ENCODE measurements at regions not wholly inside any gene's neighbourhood (a gene's known extent, or its start where the extent isn't known, plus 50 kb on each side); places are given as distances from the start of the nearest gene placed in this dataset.
"Not testable (repeated sequence)": the region's sequence is repeated elsewhere in the genome, so short reads cannot be mapped to it uniquely, and the experiment has no call there.

GRCh38 chr2:192899466-192899865 is 704.7 kb upstream of the TMEFF2 start:
- 94% methylated on average over 3 of the region's 3 CpGs for WGBS (ENCODE audit: insufficient coverage)
- H3K27me3 ChIP-seq (replicated peaks in 2 of 5; ENCODE audit: control insufficient read depth in 4 of 5, insufficient read depth in 5 of 5, low read length in 4 of 5) = no peaks in the 10 kb centered on the region
- H3K4me3 ChIP-seq (ENCODE audit: control insufficient read depth in 1 of 7, extremely low read depth in 1 of 7, insufficient read depth in 4 of 7, low read depth in 2 of 7, low read length in 6 of 7) = no peak overlapping the region
- no peaks in the 10 kb centered on the region for H3K36me3 ChIP-seq (ENCODE audit: control insufficient read depth in 4 of 4, insufficient read depth in 4 of 4, low read length in 3 of 4)
- no peak for DNase-seq
- ChIA-PET CTCF (no interaction called here), POLR2A (no interaction called here)
- H3K27ac ChIP-seq (ENCODE audit: insufficient read depth in 1 of 2, low read depth in 1 of 2, low read length in 2 of 2, poor library complexity in 1 of 2, severe bottlenecking in 2 of 2) = no peak overlapping the region
- H3K4me1 ChIP-seq (ENCODE audit: control extremely low read depth in 1 of 4, control insufficient read depth in 4 of 4, insufficient read depth in 4 of 4, low read length in 3 of 4) = no peaks in the 10 kb centered on the region
- no peaks in the 10 kb centered on the region for H3K9me3 ChIP-seq (ENCODE audit: control extremely low read depth in 1 of 5, control insufficient read depth in 4 of 5, insufficient read depth in 2 of 5, low read depth in 1 of 5, low read length in 4 of 5)

- H3K36me3 ChIP-seq (ENCODE audit: control insufficient read depth in 4 of 4, insufficient read depth in 4 of 4, low read length in 3 of 4); H3K27me3 ChIP-seq (replicated peaks in 2 of 5; ENCODE audit: control insufficient read depth in 4 of 5, insufficient read depth in 5 of 5, low read length in 4 of 5); H3K4me3 ChIP-seq (ENCODE audit: control insufficient read depth in 1 of 7, extremely low read depth in 1 of 7, insufficient read depth in 4 of 7, low read depth in 2 of 7, low read length in 6 of 7); DNase-seq; CTCF ChIA-PET; H3K4me1 ChIP-seq (ENCODE audit: control extremely low read depth in 1 of 4, control insufficient read depth in 4 of 4, insufficient read depth in 4 of 4, low read length in 3 of 4); POLR2A ChIA-PET; H3K9me3 ChIP-seq (ENCODE audit: control extremely low read depth in 1 of 5, control insufficient read depth in 4 of 5, insufficient read depth in 2 of 5, low read depth in 1 of 5, low read length in 4 of 5); H3K27ac ChIP-seq (ENCODE audit: insufficient read depth in 1 of 2, low read depth in 1 of 2, low read length in 2 of 2, poor library complexity in 1 of 2, severe bottlenecking in 2 of 2): not testable (repeated sequence)
- 97% methylated on average over 20 of the region's 29 CpGs for WGBS (ENCODE audit: insufficient coverage)
Measured at GRCh38 chr2:192893976-192894375, 699.2 kb upstream of the TMEFF2 start.

- ChIA-PET CTCF (no interaction called here), POLR2A (no interaction called here)
- H3K4me1 ChIP-seq (ENCODE audit: control extremely low read depth in 1 of 4, control insufficient read depth in 4 of 4, insufficient read depth in 4 of 4, low read length in 3 of 4) = no peaks in the 10 kb centered on the region
- H3K4me3 ChIP-seq (ENCODE audit: control insufficient read depth in 1 of 7, extremely low read depth in 1 of 7, insufficient read depth in 4 of 7, low read depth in 2 of 7, low read length in 6 of 7) = no peak overlapping the region
- no peaks in the 10 kb centered on the region for H3K9me3 ChIP-seq (ENCODE audit: control extremely low read depth in 1 of 5, control insufficient read depth in 4 of 5, insufficient read depth in 2 of 5, low read depth in 1 of 5, low read length in 4 of 5)
- no peaks in the 10 kb centered on the region for H3K27me3 ChIP-seq (replicated peaks in 2 of 5; ENCODE audit: control insufficient read depth in 4 of 5, insufficient read depth in 5 of 5, low read length in 4 of 5)
- DNase-seq = no peak
- no peaks in the 10 kb centered on the region for H3K36me3 ChIP-seq (ENCODE audit: control insufficient read depth in 4 of 4, insufficient read depth in 4 of 4, low read length in 3 of 4)
- H3K27ac ChIP-seq (ENCODE audit: insufficient read depth in 1 of 2, low read depth in 1 of 2, low read length in 2 of 2, poor library complexity in 1 of 2, severe bottlenecking in 2 of 2) = no peak overlapping the region
Measured at GRCh38 chr2:192888109-192888508, 693.4 kb upstream of the TMEFF2 start.

GRCh38 chr2:192887337-192887736 is 692.6 kb upstream of the TMEFF2 start:
- H3K27me3 ChIP-seq (replicated peaks in 2 of 5; ENCODE audit: control insufficient read depth in 4 of 5, insufficient read depth in 5 of 5, low read length in 4 of 5) = no peaks in the 10 kb centered on the region
- H3K36me3 ChIP-seq (ENCODE audit: control insufficient read depth in 4 of 4, insufficient read depth in 4 of 4, low read length in 3 of 4) = no peaks in the 10 kb centered on the region
- no CpG with 5 or more reads among the region's 1 CpG for WGBS (ENCODE audit: insufficient coverage)
- H3K9me3 ChIP-seq (ENCODE audit: control extremely low read depth in 1 of 5, control insufficient read depth in 4 of 5, insufficient read depth in 2 of 5, low read depth in 1 of 5, low read length in 4 of 5) = no peaks in the 10 kb centered on the region
- POLR2A ChIA-PET = no interaction called here
- CTCF ChIA-PET = interaction anchor here (1.1 kb wide), 1 partner anchor 16 kb away, joined by 3 read pairs; no protein-coding TSS in a partner anchor
- DNase-seq = no peak
- no peaks in the 10 kb centered on the region for H3K4me1 ChIP-seq (ENCODE audit: control extremely low read depth in 1 of 4, control insufficient read depth in 4 of 4, insufficient read depth in 4 of 4, low read length in 3 of 4)
- no peak overlapping the region for H3K4me3 ChIP-seq (ENCODE audit: control insufficient read depth in 1 of 7, extremely low read depth in 1 of 7, insufficient read depth in 4 of 7, low read depth in 2 of 7, low read length in 6 of 7)
- H3K27ac ChIP-seq (ENCODE audit: insufficient read depth in 1 of 2, low read depth in 1 of 2, low read length in 2 of 2, poor library complexity in 1 of 2, severe bottlenecking in 2 of 2) = no peak overlapping the region

GRCh38 chr2:192886636-192887035 is 691.9 kb upstream of the TMEFF2 start:
- ChIA-PET POLR2A (no interaction called here), CTCF (interaction anchor here (1.1 kb wide), 1 partner anchor 16 kb away, joined by 3 read pairs; no protein-coding TSS in a partner anchor)
- no peak overlapping the region for H3K4me3 ChIP-seq (ENCODE audit: control insufficient read depth in 1 of 7, extremely low read depth in 1 of 7, insufficient read depth in 4 of 7, low read depth in 2 of 7, low read length in 6 of 7)
- DNase-seq = no peak
- H3K36me3 ChIP-seq (ENCODE audit: control insufficient read depth in 4 of 4, insufficient read depth in 4 of 4, low read length in 3 of 4) = no peaks in the 10 kb centered on the region
- no peak overlapping the region for H3K27ac ChIP-seq (ENCODE audit: insufficient read depth in 1 of 2, low read depth in 1 of 2, low read length in 2 of 2, poor library complexity in 1 of 2, severe bottlenecking in 2 of 2)
- no CpG with 5 or more reads among the region's 1 CpG for WGBS (ENCODE audit: insufficient coverage)
- no peaks in the 10 kb centered on the region for H3K9me3 ChIP-seq (ENCODE audit: control extremely low read depth in 1 of 5, control insufficient read depth in 4 of 5, insufficient read depth in 2 of 5, low read depth in 1 of 5, low read length in 4 of 5)
- H3K4me1 ChIP-seq (ENCODE audit: control extremely low read depth in 1 of 4, control insufficient read depth in 4 of 4, insufficient read depth in 4 of 4, low read length in 3 of 4) = no peaks in the 10 kb centered on the region
- no peaks in the 10 kb centered on the region for H3K27me3 ChIP-seq (replicated peaks in 2 of 5; ENCODE audit: control insufficient read depth in 4 of 5, insufficient read depth in 5 of 5, low read length in 4 of 5)

GRCh38 chr2:192885569-192886160 is 690.9 kb upstream of the TMEFF2 start:
- H3K27me3 ChIP-seq (replicated peaks in 2 of 5; ENCODE audit: control insufficient read depth in 4 of 5, insufficient read depth in 5 of 5, low read length in 4 of 5) = no peaks in the 10 kb centered on the region

GRCh38 chr2:192877159-192877558 is 682.4 kb upstream of the TMEFF2 start:
- Histone ChIP-seq H3K27ac (ENCODE audit: insufficient read depth in 1 of 2, low read depth in 1 of 2, low read length in 2 of 2, poor library complexity in 1 of 2, severe bottlenecking in 2 of 2) (no peak overlapping the region), H3K4me1 (ENCODE audit: control extremely low read depth in 1 of 4, control insufficient read depth in 4 of 4, insufficient read depth in 4 of 4, low read length in 3 of 4) (no peaks in the 10 kb centered on the region), H3K36me3 (ENCODE audit: control insufficient read depth in 4 of 4, insufficient read depth in 4 of 4, low read length in 3 of 4) (no peaks in the 10 kb centered on the region), H3K27me3 (replicated peaks in 2 of 5; ENCODE audit: control insufficient read depth in 4 of 5, insufficient read depth in 5 of 5, low read length in 4 of 5) (no peaks in the 10 kb centered on the region), H3K9me3 (ENCODE audit: control extremely low read depth in 1 of 5, control insufficient read depth in 4 of 5, insufficient read depth in 2 of 5, low read depth in 1 of 5, low read length in 4 of 5) (no peaks in the 10 kb centered on the region), H3K4me3 (ENCODE audit: control insufficient read depth in 1 of 7, extremely low read depth in 1 of 7, insufficient read depth in 4 of 7, low read depth in 2 of 7, low read length in 6 of 7) (no peak overlapping the region)
- ChIA-PET CTCF (no interaction called here), POLR2A (no interaction called here)
- no CpG with 5 or more reads among the region's 3 CpGs for WGBS (ENCODE audit: insufficient coverage)
- no peak for DNase-seq

More at GRCh38 chr2:192885569-192886160, 690.9 kb upstream of the TMEFF2 start:
- no peaks in the 10 kb centered on the region for H3K36me3 ChIP-seq (ENCODE audit: control insufficient read depth in 4 of 4, insufficient read depth in 4 of 4, low read length in 3 of 4)
- CTCF ChIA-PET = no interaction called here
- no peaks in the 10 kb centered on the region for H3K4me1 ChIP-seq (ENCODE audit: control extremely low read depth in 1 of 4, control insufficient read depth in 4 of 4, insufficient read depth in 4 of 4, low read length in 3 of 4)
- H3K9me3 ChIP-seq (ENCODE audit: control extremely low read depth in 1 of 5, control insufficient read depth in 4 of 5, insufficient read depth in 2 of 5, low read depth in 1 of 5, low read length in 4 of 5) = no peaks in the 10 kb centered on the region
- 87% methylated on average over 4 of the region's 4 CpGs for WGBS (ENCODE audit: insufficient coverage)
- H3K4me3 ChIP-seq (ENCODE audit: control insufficient read depth in 1 of 7, extremely low read depth in 1 of 7, insufficient read depth in 4 of 7, low read depth in 2 of 7, low read length in 6 of 7) = no peak overlapping the region
- H3K27ac ChIP-seq (ENCODE audit: insufficient read depth in 1 of 2, low read depth in 1 of 2, low read length in 2 of 2, poor library complexity in 1 of 2, severe bottlenecking in 2 of 2) = no peak overlapping the region
- no peak for DNase-seq
- POLR2A ChIA-PET = no interaction called here

Measured in common myeloid progenitor, CD34-positive (primary cell).